ENCODE measurements at regions not wholly inside any gene's neighbourhood (a gene's known extent, or its start where the extent isn't known, plus 50 kb on each side); places are given as distances from the start of the nearest gene placed in this dataset.

- Histone ChIP-seq H3K27me3 (no peaks in the 10 kb centered on the region), H3K9me3 (no peaks in the 10 kb centered on the region), H3K36me3 (no peaks in the 10 kb centered on the region), H3K4me3 (no peak overlapping the region), H3K27ac (no peak overlapping the region), H3K4me1 (no peaks in the 10 kb centered on the region)
- TF ChIP-seq POLR2A (IDR thresholded peaks at IDR 0.05) (no peak), POLR2AphosphoS5 (IDR thresholded peaks at IDR 0.05; ENCODE audit: insufficient read depth in 1 of 2, low read depth in 1 of 2) (no peak)
- peak in 1 of 2 donors; percentile 32 for DNase-seq (ENCODE audit: extremely low spot score in 2 of 2)
- intact Hi-C loops (cut with DNase I), result no loop called here
Observed at GRCh38 chr10:8180360-8181109, 126.0 kb downstream of the GATA3 start.

DNA sequence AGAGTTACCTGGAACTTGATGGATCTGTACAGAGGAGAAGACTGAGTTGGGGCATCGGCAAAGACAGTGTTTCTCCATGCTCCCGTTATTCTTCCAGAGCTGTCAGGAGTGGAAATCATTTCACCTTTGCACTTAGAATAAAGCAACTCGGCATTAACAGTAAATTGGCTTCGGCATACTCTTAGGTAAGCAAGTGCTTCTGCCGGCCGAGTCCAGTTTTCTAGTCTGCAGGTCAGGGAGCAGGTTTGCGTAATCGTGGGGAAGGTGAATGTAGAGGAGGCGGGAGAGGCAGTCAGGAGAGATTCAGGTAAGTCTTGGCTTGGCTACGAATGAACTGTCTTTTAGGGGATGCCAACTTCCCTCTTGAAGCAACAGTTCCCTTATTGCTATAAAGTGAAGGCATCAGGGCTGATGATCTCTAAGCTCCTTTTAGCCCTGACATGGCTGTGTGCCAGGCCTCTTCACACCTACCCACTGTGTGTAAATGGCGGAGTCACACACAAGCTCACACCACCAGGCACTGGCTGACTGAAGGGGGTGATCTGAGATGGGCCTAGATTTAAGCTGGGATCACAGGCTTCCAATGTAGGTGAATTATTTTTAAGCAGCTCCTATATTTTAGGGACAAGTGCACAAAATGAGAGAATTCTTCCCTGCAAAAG, 127.1 kb downstream of the GATA3 start:
- intact Hi-C loops (cut with DNase I), result no loop called here
- no peak overlapping the region for H3K4me3 ChIP-seq
- DNase-seq (ENCODE audit: extremely low spot score in 2 of 2), result no peak
- H3K4me1 ChIP-seq, result no peaks in the 10 kb centered on the region
- H3K27me3 ChIP-seq, result no peaks in the 10 kb centered on the region
- H3K27ac ChIP-seq, result no peak overlapping the region
- H3K9me3 ChIP-seq, result no peaks in the 10 kb centered on the region
- TF ChIP-seq POLR2A (IDR thresholded peaks at IDR 0.05) (no peak), CTCF (IDR thresholded peaks at IDR 0.05) (no peak), POLR2AphosphoS5 (IDR thresholded peaks at IDR 0.05; ENCODE audit: insufficient read depth in 1 of 2, low read depth in 1 of 2) (no peak)
- H3K36me3 ChIP-seq, result no peaks in the 10 kb centered on the region

GRCh38 chr10:8182806-8183205, 128.3 kb downstream of the GATA3 start:
- H3K4me1 ChIP-seq, result no peaks in the 10 kb centered on the region
- H3K4me3 ChIP-seq, result no peak overlapping the region
- DNase-seq (ENCODE audit: extremely low spot score in 2 of 2), result no peak
- TF ChIP-seq POLR2AphosphoS5 (IDR thresholded peaks at IDR 0.05; ENCODE audit: insufficient read depth in 1 of 2, low read depth in 1 of 2) (no peak), POLR2A (IDR thresholded peaks at IDR 0.05) (no peak), CTCF (IDR thresholded peaks at IDR 0.05) (no peak)
- H3K27ac ChIP-seq, result no peak overlapping the region
- H3K9me3 ChIP-seq, result no peaks in the 10 kb centered on the region
- H3K36me3 ChIP-seq, result no peaks in the 10 kb centered on the region
- intact Hi-C loops (cut with DNase I), result no loop called here
- no peaks in the 10 kb centered on the region for H3K27me3 ChIP-seq

DNA sequence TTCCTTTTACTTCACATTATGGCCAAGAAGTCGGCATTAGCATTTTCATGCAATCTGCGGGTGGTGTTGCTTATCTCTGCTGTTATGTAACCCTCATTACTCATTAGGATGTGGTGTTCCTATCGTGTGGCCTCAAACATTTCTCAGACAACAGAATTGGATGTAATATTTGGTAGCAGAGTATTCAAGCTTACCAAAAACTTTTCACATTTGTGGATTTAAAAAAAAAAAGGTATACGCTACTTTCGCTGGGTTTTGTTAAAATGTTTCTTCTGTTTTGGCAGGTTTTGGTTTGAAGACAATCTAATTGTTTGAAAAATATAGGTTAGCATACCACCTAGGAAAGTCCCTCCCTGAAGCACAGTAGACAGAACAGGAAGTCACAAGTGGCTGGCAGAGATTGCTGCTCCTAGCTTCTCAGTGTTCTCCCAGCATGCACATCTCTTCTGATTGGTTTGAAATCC, 128.8 kb downstream of the GATA3 start:
- no peak for DNase-seq (ENCODE audit: extremely low spot score in 2 of 2)
- Histone ChIP-seq H3K27ac (no peak overlapping the region), H3K9me3 (no peaks in the 10 kb centered on the region), H3K27me3 (no peaks in the 10 kb centered on the region), H3K4me3 (no peak overlapping the region), H3K36me3 (no peaks in the 10 kb centered on the region), H3K4me1 (no peaks in the 10 kb centered on the region)
- intact Hi-C loops (cut with DNase I), result no loop called here
- no peak for TF ChIP-seq POLR2AphosphoS5 (IDR thresholded peaks at IDR 0.05; ENCODE audit: insufficient read depth in 1 of 2, low read depth in 1 of 2)
- no peak for TF ChIP-seq POLR2A (IDR thresholded peaks at IDR 0.05)
- TF ChIP-seq CTCF (IDR thresholded peaks at IDR 0.05), result no peak

DNA sequence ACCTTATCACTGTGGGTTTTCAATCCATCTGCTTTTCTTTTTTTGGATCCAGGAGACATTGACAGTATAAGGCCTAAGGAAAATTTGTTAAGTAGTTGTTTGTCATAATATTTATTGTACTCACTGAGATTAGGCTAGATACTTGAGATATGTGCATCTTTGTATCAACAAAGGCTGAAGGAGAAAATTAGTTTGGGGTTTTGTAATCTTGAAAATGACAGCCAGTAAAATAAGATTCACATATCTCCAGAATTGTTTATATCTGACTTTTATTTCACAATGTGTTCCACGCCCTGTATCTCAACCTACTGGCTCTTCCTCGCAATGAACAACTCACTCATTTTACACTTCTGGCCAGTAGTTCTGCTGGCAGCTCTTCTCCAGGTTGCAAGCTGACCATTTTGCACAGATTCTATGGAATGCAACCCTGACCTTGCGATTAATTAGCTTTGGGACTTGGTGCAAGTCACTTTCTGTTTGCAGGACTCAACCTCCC, 132.7 kb downstream of the GATA3 start:
- H3K27me3 ChIP-seq, result no peaks in the 10 kb centered on the region
- intact Hi-C loops (cut with DNase I), result no loop called here
- TF ChIP-seq POLR2AphosphoS5 (IDR thresholded peaks at IDR 0.05; ENCODE audit: insufficient read depth in 1 of 2, low read depth in 1 of 2), result no peak
- H3K27ac ChIP-seq, result no peak overlapping the region
- no peaks in the 10 kb centered on the region for H3K4me1 ChIP-seq
- no peak for DNase-seq (ENCODE audit: extremely low spot score in 2 of 2)
- H3K36me3 ChIP-seq, result no peaks in the 10 kb centered on the region
- H3K4me3 ChIP-seq, result no peak overlapping the region
- no peaks in the 10 kb centered on the region for H3K9me3 ChIP-seq

DNA sequence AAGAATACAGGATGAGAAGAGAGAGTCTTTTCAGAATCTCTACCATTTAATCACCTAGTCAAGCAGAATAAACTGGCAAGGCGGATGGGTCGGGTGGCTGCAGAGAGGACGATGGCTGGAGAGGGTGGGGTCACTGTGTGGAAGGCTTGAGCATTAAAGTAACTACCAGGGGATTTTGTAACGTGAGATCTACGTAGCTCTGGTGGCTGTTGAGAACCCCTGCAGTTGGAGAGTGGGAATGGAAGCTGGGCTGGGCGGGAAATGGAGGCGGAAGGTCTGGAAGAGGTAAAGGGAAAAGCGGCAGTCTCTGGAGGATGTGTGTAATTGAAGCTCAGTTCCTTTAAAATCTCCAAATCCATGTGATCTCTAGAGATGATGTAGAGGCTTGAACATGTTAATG, 135.0 kb downstream of the GATA3 start:
- Histone ChIP-seq H3K9me3 (no peaks in the 10 kb centered on the region), H3K4me1 (no peaks in the 10 kb centered on the region), H3K4me3 (no peak overlapping the region), H3K27me3 (no peaks in the 10 kb centered on the region), H3K27ac (no peak overlapping the region), H3K36me3 (no peaks in the 10 kb centered on the region)
- DNase-seq (ENCODE audit: extremely low spot score in 2 of 2), result no peak
- TF ChIP-seq CTCF (IDR thresholded peaks at IDR 0.05) (no peak), POLR2AphosphoS5 (IDR thresholded peaks at IDR 0.05; ENCODE audit: insufficient read depth in 1 of 2, low read depth in 1 of 2) (no peak), POLR2A (IDR thresholded peaks at IDR 0.05) (no peak)
- intact Hi-C loops (cut with DNase I), result no loop called here
